GM23338 (cell line): ENCODE measurements at regions not wholly inside any gene's neighbourhood (a gene's known extent, or its start where the extent isn't known, plus 50 kb on each side); places are given as distances from the start of the nearest gene placed in this dataset.

Experiments used
- CREB1 ChIP-seq: fragments of 250-450 bp; sonication (Bioruptor Pico); IDR thresholded peaks from 2 replicates; pipeline ENCODE4 v1.5.0; 2020; ENCODE audit warnings: low read depth, mild to moderate bottlenecking, moderate library complexity
- EZH2 ChIP-seq: fragments of 200-600 bp; sonication (generic); IDR thresholded peaks from one replicate; pipeline ENCODE4 v1.8.0; 2017; ENCODE audit warnings: antibody characterized with exemption, mild to moderate bottlenecking, low read depth; ENCODE audit not compliant: unreplicated experiment
- EZH2phosphoT487 ChIP-seq: fragments of 200-600 bp; sonication (generic); IDR thresholded peaks from one replicate; pipeline ENCODE4 v1.8.1; 2018; ENCODE audit warnings: antibody characterized with exemption; ENCODE audit not compliant: unreplicated experiment
- JUNB ChIP-seq: IDR thresholded peaks from one replicate; pipeline ENCODE4 v1.6.1; 2016; ENCODE audit warnings: antibody characterized with exemption; ENCODE audit not compliant: unreplicated experiment
- POLR2AphosphoS5 ChIP-seq: IDR thresholded peaks from 2 replicates; pipeline ENCODE4 v1.6.1; 2016; ENCODE audit warnings: antibody characterized with exemption, low read depth
- STAT1 ChIP-seq: IDR thresholded peaks from one replicate; pipeline ENCODE4 v1.6.1; 2016; ENCODE audit warnings: antibody characterized with exemption; ENCODE audit not compliant: unreplicated experiment
- ZNF114 ChIP-seq: fragments of 250-450 bp; sonication (Bioruptor Pico); IDR thresholded peaks from 2 replicates; pipeline ENCODE4 v1.5.0; 2020; ENCODE audit warnings: mild to moderate bottlenecking, moderate library complexity
- TF ChIP-seq, protein P1 (sequence below): IDR thresholded peaks from one replicate; pipeline ENCODE4 v1.6.1; 2018; ENCODE audit warnings: antibody characterized with exemption; ENCODE audit not compliant: unreplicated experiment
- TF ChIP-seq, protein P2 (sequence below), 2 experiments: fragments of 200-600 bp in 1 of 2; sonication (generic) in 1 of 2; conservative IDR thresholded peaks; 2 replicates each; pipeline versions ENCODE4 v1.5.1 to v1.6.1; 2016 to 2017; ENCODE audit warnings: antibody characterized with exemption in 2 of 2, low read depth in 2 of 2, mild to moderate bottlenecking in 2 of 2, moderate library complexity in 1 of 2
- TF ChIP-seq, protein P3 (sequence below): IDR thresholded peaks from 2 replicates; pipeline ENCODE4 v1.6.1; 2016; ENCODE audit warnings: antibody characterized with exemption
- TF ChIP-seq, protein P4 (sequence below): fragments of 250-450 bp; sonication (Bioruptor Pico); IDR thresholded peaks from 2 replicates; pipeline ENCODE4 v1.5.0; 2020; ENCODE audit warnings: mild to moderate bottlenecking, moderate library complexity

DNA sequence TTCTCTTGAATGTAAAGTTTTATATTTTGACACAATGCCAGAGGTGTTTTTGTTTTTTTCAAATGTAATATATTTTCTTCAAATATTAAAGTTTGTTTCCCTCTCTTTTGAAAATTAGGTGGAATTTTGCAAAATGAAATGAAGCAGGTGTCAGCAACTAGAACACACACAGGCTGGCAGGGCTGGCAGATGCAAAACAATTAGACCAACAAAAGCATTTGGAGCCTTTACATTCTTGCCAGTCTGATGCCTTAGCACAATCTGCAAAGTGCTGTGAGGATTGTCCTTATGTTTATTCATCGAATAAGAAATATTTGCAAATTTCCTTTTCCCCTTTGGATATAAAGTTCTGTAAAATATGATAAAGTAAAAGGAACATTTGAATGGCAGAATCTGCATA, 1063.9 kb downstream of the CDH9 start:
- TF ChIP-seq, protein P1, sequence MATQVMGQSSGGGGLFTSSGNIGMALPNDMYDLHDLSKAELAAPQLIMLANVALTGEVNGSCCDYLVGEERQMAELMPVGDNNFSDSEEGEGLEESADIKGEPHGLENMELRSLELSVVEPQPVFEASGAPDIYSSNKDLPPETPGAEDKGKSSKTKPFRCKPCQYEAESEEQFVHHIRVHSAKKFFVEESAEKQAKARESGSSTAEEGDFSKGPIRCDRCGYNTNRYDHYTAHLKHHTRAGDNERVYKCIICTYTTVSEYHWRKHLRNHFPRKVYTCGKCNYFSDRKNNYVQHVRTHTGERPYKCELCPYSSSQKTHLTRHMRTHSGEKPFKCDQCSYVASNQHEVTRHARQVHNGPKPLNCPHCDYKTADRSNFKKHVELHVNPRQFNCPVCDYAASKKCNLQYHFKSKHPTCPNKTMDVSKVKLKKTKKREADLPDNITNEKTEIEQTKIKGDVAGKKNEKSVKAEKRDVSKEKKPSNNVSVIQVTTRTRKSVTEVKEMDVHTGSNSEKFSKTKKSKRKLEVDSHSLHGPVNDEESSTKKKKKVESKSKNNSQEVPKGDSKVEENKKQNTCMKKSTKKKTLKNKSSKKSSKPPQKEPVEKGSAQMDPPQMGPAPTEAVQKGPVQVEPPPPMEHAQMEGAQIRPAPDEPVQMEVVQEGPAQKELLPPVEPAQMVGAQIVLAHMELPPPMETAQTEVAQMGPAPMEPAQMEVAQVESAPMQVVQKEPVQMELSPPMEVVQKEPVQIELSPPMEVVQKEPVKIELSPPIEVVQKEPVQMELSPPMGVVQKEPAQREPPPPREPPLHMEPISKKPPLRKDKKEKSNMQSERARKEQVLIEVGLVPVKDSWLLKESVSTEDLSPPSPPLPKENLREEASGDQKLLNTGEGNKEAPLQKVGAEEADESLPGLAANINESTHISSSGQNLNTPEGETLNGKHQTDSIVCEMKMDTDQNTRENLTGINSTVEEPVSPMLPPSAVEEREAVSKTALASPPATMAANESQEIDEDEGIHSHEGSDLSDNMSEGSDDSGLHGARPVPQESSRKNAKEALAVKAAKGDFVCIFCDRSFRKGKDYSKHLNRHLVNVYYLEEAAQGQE = no peak
- TF ChIP-seq POLR2AphosphoS5 = no peak
- TF ChIP-seq, protein P2, sequence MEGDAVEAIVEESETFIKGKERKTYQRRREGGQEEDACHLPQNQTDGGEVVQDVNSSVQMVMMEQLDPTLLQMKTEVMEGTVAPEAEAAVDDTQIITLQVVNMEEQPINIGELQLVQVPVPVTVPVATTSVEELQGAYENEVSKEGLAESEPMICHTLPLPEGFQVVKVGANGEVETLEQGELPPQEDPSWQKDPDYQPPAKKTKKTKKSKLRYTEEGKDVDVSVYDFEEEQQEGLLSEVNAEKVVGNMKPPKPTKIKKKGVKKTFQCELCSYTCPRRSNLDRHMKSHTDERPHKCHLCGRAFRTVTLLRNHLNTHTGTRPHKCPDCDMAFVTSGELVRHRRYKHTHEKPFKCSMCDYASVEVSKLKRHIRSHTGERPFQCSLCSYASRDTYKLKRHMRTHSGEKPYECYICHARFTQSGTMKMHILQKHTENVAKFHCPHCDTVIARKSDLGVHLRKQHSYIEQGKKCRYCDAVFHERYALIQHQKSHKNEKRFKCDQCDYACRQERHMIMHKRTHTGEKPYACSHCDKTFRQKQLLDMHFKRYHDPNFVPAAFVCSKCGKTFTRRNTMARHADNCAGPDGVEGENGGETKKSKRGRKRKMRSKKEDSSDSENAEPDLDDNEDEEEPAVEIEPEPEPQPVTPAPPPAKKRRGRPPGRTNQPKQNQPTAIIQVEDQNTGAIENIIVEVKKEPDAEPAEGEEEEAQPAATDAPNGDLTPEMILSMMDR (conservative IDR thresholded peaks at IDR 0.05; ENCODE audit: low read depth in 2 of 2) = no peak
- TF ChIP-seq EZH2 = no peak
- no peak for TF ChIP-seq EZH2phosphoT487
- no peak for TF ChIP-seq STAT1
- no peak for TF ChIP-seq JUNB
- TF ChIP-seq CREB1 = no peak
- TF ChIP-seq, protein P3, sequence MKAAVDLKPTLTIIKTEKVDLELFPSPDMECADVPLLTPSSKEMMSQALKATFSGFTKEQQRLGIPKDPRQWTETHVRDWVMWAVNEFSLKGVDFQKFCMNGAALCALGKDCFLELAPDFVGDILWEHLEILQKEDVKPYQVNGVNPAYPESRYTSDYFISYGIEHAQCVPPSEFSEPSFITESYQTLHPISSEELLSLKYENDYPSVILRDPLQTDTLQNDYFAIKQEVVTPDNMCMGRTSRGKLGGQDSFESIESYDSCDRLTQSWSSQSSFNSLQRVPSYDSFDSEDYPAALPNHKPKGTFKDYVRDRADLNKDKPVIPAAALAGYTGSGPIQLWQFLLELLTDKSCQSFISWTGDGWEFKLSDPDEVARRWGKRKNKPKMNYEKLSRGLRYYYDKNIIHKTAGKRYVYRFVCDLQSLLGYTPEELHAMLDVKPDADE = no peak
- no peak for TF ChIP-seq ZNF114
- TF ChIP-seq, protein P4, sequence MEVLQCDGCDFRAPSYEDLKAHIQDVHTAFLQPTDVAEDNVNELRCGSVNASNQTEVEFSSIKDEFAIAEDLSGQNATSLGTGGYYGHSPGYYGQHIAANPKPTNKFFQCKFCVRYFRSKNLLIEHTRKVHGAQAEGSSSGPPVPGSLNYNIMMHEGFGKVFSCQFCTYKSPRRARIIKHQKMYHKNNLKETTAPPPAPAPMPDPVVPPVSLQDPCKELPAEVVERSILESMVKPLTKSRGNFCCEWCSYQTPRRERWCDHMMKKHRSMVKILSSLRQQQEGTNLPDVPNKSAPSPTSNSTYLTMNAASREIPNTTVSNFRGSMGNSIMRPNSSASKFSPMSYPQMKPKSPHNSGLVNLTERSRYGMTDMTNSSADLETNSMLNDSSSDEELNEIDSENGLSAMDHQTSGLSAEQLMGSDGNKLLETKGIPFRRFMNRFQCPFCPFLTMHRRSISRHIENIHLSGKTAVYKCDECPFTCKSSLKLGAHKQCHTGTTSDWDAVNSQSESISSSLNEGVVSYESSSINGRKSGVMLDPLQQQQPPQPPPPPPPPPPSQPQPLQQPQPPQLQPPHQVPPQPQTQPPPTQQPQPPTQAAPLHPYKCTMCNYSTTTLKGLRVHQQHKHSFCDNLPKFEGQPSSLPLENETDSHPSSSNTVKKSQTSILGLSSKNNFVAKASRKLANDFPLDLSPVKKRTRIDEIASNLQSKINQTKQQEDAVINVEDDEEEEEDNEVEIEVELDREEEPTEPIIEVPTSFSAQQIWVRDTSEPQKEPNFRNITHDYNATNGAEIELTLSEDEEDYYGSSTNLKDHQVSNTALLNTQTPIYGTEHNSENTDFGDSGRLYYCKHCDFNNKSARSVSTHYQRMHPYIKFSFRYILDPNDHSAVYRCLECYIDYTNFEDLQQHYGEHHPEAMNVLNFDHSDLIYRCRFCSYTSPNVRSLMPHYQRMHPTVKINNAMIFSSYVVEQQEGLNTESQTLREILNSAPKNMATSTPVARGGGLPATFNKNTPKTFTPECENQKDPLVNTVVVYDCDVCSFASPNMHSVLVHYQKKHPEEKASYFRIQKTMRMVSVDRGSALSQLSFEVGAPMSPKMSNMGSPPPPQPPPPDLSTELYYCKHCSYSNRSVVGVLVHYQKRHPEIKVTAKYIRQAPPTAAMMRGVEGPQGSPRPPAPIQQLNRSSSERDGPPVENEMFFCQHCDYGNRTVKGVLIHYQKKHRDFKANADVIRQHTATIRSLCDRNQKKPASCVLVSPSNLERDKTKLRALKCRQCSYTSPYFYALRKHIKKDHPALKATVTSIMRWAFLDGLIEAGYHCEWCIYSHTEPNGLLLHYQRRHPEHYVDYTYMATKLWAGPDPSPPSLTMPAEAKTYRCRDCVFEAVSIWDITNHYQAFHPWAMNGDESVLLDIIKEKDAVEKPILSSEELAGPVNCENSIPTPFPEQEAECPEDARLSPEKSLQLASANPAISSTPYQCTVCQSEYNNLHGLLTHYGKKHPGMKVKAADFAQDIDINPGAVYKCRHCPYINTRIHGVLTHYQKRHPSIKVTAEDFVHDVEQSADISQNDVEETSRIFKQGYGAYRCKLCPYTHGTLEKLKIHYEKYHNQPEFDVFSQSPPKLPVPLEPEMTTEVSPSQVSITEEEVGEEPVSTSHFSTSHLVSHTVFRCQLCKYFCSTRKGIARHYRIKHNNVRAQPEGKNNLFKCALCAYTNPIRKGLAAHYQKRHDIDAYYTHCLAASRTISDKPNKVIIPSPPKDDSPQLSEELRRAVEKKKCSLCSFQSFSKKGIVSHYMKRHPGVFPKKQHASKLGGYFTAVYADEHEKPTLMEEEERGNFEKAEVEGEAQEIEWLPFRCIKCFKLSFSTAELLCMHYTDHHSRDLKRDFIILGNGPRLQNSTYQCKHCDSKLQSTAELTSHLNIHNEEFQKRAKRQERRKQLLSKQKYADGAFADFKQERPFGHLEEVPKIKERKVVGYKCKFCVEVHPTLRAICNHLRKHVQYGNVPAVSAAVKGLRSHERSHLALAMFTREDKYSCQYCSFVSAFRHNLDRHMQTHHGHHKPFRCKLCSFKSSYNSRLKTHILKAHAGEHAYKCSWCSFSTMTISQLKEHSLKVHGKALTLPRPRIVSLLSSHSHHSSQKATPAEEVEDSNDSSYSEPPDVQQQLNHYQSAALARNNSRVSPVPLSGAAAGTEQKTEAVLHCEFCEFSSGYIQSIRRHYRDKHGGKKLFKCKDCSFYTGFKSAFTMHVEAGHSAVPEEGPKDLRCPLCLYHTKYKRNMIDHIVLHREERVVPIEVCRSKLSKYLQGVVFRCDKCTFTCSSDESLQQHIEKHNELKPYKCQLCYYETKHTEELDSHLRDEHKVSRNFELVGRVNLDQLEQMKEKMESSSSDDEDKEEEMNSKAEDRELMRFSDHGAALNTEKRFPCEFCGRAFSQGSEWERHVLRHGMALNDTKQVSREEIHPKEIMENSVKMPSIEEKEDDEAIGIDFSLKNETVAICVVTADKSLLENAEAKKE (CRISPR knock-in tag) = no peak
